ENCODE measurements at regions not wholly inside any gene's neighbourhood (a gene's known extent, or its start where the extent isn't known, plus 50 kb on each side); places are given as distances from the start of the nearest gene placed in this dataset.

DNA sequence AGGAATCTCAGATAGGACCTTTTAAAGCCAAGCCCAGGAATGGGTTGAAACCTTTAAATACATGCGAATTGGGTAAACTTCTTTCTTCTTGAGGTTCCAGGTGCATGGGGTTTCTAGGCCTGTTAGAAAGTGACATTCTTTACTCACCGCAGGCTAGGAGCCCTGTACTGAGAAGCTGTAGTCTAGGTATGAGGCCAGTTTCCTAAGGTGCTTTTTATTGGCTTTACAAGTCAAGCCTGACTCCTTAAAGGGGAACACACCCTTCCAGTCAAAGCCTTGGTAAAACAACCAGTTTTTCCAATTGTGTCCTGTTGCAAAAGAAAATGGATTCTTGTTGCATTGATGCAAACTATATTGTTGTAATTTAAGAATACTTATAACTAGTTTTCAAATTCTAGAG lies 76.1 kb upstream of the ATP11B start:
- no peak for DNase-seq (ENCODE audit: low spot score)

DNA sequence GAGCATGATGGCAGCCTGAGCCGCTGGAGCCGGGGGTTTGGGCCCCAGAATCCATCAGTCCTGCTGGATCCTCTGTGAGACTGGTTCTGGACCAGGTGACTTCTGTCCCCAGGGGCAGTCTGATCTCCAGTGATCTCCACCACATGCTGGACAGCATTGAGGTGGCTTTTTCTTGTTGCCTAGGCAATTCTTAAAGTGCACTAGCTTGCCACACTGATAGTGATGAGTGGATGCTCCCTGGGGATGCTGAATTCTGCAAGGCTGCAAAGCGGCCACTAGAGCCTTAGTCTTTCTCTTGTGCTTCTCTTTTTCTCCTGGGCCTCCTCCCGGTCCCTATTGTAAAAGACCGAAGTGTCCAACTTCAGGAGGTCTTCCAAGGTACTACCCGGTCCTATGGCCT lies 70.4 kb upstream of the ATP11B start:
- no peak for DNase-seq (ENCODE audit: low spot score)

DNA sequence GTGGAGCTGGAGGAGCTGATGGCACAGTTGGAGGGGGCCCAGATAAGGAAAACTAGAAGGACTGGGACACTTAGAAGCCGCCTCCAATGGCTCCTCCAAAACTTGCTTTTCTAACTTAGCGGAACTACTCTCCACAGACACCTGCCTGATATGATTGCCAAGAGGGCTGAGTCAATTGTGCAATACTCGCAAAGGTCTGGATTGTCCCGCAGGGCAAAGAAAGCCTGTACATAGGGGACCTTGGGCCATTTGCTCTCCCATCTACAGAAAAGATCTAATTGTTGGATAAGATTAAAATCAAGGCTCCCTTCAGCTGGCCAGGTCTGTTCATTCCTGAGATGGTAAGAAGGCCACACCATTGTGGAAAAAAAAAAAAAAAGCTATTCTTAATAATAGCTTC lies 69.7 kb upstream of the ATP11B start:
- no peak for DNase-seq (ENCODE audit: low spot score)

DNA sequence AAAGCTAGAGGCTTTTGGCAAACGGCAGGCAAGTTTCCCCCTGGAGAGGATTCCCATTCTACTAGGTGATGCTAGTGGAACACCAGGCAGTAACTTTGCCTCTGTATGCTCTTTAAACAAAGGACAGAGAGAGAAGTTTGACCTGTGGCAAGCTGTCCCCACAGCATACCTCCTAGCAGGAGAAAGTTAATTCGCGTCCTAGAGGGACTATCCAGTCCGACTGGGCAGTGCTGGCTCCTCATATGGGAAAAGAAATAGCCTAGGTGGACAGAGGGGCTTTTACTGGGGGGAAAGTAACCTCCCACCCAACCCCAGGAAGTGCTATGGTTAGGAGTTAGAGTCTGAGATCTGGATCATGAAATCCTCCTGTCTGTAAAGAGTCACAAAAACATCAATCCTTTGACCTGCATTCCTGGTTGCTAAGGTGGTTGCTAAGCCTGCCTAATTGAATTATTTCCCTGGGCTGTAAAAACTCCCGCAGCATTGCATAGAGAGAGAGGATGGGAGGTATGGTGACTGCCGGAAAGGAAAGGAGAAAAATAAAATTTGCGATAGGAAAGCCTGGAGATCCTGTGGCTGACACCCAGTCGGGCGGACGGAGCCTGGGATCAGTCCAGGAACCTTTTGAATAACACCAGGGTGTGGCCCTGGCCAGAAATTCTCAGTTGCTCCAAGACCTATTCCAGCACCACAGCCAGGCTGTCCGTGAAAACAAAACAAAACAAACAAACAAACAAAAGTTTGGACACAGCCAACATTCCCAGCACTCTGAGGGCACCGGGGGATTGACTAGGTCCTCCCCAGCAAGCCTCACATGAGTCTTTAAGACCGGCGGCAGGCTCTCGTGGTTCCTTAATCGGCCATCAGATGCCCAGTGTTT lies 67.7 kb upstream of the ATP11B start:
- no peak for DNase-seq (ENCODE audit: low spot score)

DNA sequence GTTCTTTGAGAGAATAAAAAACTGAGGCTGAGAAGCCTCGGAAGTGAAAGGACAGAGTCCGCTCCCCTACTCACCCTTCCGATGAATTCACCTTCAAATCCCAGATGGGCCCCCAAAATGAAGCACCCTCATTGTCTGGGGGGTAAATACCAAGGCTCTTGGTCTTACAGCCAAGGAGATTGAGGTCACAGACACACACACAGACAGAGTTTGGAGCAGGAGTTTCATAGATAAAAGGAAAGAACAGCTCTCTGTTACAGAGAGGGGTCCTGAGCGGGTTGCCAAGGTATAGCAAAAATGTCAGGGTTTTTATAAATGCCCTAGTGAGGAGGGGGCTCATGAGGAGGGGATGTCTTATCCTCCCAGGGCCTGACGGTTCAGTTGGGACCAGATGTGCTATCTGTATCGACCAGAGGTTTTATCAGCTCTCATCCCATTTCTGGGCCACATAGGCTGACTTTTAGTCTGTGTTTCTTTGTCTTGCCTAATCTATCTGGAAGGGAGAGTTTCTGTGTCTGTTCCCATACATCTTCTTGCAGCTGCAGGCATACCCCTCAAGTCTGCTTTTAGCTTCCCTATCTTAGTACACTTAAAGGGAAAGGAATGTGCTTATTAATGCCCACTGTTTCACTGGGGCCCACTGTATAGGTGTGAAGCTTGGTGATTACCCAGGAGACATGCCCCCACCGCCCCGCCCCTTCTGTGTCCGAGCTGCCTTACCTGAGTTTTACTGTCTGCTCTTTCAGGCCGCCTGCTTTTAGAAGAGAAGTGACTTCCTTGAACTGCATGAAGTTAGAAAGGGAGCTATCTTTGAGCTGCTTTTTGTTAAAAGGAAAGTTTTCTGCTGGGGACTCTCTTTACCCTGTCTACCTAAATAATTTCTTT lies 66.8 kb upstream of the ATP11B start:
- no peak for DNase-seq (ENCODE audit: low spot score)

DNA sequence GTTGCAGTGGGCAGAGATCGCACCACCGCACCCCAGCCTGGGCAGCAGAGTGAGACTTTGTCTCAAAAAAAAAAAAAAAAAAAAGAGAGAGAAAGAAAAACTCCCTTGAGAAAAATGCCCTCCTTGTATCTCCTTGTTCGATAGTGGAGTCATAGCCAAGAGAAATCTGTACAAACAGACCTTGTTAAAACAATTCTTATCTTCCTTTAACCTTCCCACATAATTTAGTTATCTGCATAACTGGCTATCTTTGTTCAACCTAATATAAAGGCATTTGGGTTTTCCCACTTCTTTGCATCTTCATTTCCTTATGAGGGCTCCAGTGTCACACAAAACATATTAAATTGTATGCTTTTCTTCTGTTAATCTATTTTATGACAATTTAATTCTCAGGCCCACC lies 65.1 kb upstream of the ATP11B start:
- DNase-seq (ENCODE audit: low spot score), result no peak

DNA sequence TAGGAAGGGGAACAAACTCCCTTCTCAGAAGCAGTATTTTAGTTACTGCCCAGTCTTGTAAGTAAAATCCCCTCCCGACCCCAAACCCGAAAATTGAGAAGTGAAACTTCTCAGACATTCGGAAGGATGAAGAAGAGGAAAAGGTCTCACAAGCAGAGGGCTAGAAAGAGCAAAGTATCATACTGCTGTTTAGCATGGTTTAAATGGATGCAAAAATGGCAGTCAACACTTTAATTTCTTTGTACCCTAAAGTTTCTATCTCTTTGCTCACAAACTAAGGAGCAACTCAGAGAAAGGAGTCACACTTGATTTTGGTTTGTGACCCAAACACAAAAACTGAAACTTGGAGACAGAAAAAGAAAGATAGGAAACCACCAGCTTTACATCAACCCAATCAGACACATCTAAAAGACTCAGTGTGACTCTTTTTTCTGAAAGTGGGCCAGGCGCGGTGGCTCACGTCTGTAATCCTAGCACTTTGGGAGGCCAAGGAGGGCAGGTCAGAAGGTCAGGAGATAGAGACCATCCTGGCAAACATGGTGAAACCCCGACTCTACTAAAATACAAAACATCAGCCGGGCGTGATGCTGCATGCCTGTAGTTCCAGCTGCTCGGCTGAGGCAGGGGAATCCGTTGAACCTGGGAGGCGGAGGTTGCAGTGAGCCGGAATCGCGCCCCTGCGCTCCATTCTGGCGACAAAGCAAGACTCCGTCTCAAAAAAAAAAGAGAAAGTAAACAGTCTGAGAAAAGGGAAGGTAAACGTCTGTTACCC lies 63.2 kb upstream of the ATP11B start:
- no peak for DNase-seq (ENCODE audit: low spot score)

DNA sequence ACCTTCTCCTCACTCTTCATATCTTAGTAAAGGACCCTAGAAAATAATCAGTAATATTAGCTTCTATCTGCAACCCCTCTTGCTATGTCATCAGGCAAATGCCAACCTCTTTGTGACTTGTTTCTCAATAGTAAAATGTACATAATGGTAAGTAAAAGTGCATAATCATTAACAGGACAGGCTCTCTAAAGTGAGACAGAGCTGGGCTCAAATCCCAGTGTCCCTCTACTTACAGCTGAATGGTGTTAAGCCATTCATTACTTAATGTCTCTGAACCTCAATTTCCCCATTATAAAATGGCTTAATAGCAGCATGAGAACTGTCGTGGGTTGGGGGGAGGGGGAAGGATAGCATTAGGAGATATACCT lies 62.6 kb upstream of the ATP11B start:
- no peak for DNase-seq (ENCODE audit: low spot score)

DNA sequence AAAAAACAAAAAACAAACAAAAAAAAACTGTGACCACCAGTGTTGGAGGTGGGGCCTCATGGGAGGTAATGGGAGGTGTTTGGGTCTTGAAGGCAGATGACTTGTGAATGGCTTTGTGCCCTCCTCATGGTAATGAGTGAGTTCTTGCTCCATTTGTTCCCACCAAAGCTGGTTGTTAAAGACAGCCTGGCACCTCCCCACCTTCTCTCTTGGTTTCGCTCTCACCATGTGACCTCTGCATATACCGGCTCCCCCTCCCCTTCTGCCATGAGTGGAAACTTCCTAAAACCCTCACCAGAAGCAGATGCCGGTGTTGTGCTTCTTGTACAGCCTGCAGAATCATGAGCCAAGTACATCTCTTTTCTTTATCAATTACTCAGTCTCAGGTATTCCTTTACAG lies 61.5 kb upstream of the ATP11B start:
- DNase-seq (ENCODE audit: low spot score), result no peak

DNA sequence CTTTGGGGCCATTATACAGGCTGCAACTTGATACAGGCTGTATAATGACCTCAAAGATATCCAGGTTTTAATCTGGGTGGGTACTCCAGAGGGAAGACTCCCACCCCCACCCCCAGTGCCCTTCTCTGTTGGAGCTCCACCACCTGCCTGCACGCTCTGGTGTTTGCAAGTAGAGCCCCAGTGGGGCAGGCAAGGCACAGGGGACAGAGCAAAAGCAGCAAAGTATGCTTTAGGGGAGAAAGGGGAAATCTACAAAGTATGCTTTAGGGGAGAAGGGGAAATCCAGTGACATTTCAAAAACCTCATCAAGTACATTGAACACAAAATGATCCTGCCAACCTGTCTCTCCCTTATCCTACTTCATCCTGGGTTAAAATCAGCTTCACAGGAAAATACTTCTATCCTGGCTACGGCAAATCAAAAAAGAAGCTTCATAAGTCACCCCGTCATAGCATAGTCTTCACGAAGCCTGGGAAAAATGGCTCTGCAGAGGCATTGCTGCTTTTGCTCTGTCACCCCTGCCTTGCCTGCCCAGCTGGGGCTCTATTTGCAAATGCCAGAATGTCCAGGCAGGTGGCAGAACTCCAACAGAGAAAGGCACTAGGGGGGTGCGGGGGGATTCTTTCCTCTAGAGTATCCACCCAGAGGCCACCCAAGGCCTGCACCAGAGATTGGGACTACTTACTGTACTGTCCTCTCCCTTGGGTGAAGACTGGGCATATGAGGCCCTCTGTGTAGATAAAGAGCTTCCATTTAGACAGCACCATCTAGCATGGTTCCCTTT lies 60.9 kb upstream of the ATP11B start:
- no peak for DNase-seq (ENCODE audit: low spot score)

DNA sequence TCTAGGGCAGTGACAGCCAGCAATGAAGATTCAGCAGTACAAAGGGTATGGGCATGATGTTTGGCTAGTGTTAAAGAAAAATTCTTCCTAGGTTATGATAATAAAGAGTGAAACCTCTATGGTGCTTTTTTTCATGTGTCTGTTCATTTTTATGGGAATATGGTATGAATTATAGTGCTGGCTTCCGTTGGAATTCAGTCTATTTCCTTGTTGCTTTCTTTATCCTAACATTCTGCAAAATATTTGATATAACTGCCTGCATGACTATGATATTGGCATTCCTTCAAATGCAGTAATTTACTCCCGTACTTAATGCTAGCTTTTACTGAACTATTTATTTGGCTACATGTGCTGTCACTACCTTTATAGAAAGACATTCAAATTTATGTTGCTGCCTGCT lies 57.6 kb upstream of the ATP11B start:
- peak; percentile 18 for DNase-seq (ENCODE audit: low spot score)

DNA sequence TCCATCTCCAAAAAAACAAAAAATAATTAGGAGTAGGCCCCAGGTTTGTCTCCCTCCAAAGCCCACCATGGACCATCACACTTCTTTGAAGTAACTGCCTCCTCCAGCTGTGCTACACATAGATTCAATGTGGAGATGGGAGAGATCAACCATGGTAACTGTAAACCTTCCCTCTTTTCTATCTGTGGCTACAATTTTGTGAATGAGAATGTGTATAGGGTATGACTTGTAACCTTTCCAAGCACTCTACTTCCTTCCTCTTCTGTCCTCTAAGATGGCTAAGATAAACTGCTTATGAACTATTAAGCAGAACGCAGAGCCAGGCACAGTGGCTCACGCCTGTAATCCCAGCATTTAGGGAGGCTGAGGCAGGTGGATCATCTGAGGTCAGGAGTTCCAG lies 55.5 kb upstream of the ATP11B start:
- no peak for DNase-seq (ENCODE audit: low spot score)

DNA sequence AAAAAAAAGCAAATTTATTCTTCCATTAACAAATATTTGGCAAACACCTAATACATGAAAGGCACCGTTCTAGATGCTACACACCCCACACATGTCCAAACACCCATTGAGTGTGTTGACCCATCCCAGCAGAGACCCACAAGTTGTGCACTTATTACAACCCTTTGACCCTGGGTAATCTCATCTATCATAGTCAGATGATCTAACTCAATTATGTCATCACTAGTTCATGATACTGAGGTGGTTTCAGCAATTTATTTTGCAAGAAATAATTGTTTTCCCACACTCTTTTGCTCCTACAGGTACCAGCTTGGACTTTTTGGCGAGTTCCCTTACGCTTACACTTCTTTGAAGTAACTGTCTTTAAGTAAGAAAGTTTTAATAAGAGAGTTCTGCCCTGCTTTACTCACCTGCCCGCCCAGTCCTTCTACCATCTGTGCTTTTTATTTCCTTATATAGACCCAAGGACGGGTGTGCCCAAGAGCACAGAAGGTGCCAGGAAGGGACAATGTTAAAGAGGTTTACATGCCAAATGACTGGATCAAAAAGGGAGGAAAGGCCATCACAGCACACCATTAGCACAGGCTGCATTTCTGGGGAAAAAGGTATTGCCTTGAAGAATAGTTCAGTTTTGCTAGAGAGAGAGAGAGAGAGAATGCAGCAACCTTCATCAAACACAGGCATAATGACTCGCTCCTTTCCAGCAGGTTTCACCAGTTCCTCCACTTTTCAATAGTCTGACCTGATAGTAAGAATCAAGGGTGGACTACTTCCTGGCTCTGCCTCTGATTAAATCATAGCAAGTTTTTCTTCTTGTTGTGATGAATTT lies 54.5 kb upstream of the ATP11B start:
- no peak for DNase-seq (ENCODE audit: low spot score)

DNA sequence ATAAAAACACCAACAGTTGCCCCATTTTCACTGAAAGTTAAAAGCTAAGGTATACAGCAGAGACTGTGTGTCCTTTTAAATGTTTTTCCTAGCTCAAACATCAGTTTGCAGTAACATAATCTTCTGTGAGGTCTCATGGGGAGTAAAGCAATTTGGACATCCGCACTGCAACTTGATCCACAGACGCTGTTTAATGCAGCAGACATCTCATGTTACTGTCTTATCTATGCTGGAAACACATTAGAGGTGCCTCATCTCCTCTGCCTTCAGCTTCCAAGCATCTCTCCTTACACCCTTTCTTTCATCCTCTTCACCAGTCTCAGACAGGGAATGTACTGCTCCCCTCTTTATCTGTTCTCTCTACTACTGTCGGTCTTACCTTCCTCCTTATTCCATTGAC lies 53.7 kb upstream of the ATP11B start:
- no peak for DNase-seq (ENCODE audit: low spot score)

DNA sequence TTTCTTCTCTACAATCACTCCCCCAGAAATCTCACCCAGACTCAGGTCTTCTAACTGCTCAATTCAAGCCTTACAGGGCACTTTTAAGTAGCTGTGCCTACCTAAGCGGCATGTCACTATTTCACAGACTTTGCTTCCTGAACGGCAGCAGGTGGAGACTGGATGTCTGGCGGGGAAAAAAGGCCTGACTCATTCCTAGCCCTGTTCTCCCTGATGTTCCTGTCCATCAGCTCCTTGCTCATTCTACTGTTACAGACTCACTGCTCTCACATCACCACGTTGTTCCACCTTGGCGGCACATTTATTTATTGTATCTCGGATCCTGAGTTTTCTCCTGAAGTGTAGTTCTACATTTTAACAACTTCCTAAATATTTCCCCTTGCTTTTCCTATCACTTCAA lies 52.6 kb upstream of the ATP11B start:
- no peak for DNase-seq (ENCODE audit: low spot score)

DNA sequence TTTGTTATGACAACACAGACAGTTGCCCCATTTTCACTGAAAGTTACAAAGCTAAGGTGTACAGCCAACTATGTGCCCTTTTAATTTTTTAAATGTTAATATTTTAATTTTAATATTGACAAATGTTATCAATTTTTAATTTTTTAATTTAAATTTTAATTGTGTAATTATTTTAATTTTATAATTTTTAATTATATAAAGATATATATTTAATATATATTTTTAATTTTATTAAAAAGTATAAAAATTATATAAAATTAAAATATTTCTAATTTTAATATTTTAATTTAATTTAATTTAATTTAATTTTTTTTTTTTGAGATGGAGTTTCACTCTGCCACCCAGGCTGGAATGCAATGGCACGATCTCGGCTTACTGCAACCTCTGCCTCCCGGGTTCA lies 52.1 kb upstream of the ATP11B start:
- no peak for DNase-seq (ENCODE audit: low spot score)

Measured in hepatic stellate cell (primary cell).